H1 (cell line): ENCODE measurements at regions not wholly inside any gene's neighbourhood (a gene's known extent, or its start where the extent isn't known, plus 50 kb on each side); places are given as distances from the start of the nearest gene placed in this dataset.

Experiments used
- CTCF ChIA-PET: fragments of 300-600 bp; sonication (Branson Sonifier 250); formaldehyde crosslinking; loops from one replicate; lab custom pipeline; 2021; ENCODE audit not compliant: partially characterized antibody; lab: Charles Lee
- POLR2A ChIA-PET: fragments of 300-600 bp; sonication (Branson Sonifier 250); formaldehyde crosslinking; loops from one replicate; lab custom pipeline; 2021; ENCODE audit warnings: inconsistent platforms; ENCODE audit not compliant: partially characterized antibody; lab: Charles Lee
- DNase-seq, 2 experiments: peaks; one replicate each; pipeline versions ENCODE4 v3.0.0 to v3.0.0-alpha.2; 2010 to 2022; ENCODE audit warnings: low spot score in 2 of 2, low read depth in 1 of 2, mixed read lengths in 1 of 2
- FAIRE-seq: peaks from 2 replicates; lab custom pipeline; 2011; peaks lifted over from hg19 to GRCh38; lab: Jason Lieb, UNC
- H2AFZ ChIP-seq: 2 replicates; pipeline ENCODE4 v1.8.1; 2012; ENCODE audit warnings: low read length, inconsistent platforms
- H2AK5ac ChIP-seq: 2 replicates; pipeline ENCODE4 v1.6.1; 2013; ENCODE audit warnings: low read depth, low read length
- H2BK120ac ChIP-seq: replicated peaks from 2 replicates; pipeline ENCODE3; 2013; ENCODE audit warnings: low read depth, low read length, inconsistent platforms
- H2BK12ac ChIP-seq: 2 replicates; pipeline ENCODE4 v1.6.1; 2013; ENCODE audit warnings: low read depth, low read length
- H2BK15ac ChIP-seq: 2 replicates; pipeline ENCODE4 v1.6.1; 2013; ENCODE audit warnings: low read length
- H2BK20ac ChIP-seq: 2 replicates; pipeline ENCODE4 v1.6.1; 2013; ENCODE audit warnings: low read length
- H2BK5ac ChIP-seq: 2 replicates; pipeline ENCODE4 v1.6.1; 2013; ENCODE audit warnings: low read depth, low read length
- H3K14ac ChIP-seq: 2 replicates; pipeline ENCODE4 v1.6.1; 2013; ENCODE audit warnings: inconsistent platforms; ENCODE audit not compliant: insufficient read length
- H3K18ac ChIP-seq: 2 replicates; pipeline ENCODE4 v1.6.1; 2013; ENCODE audit warnings: low read length; ENCODE audit errors: extremely low read depth
- H3K23ac ChIP-seq: 2 replicates; pipeline ENCODE4 v1.6.1; 2013; ENCODE audit warnings: inconsistent platforms; ENCODE audit not compliant: insufficient read length
- H3K23me2 ChIP-seq: 2 replicates; pipeline ENCODE4 v1.6.1; 2013; ENCODE audit warnings: low read depth, low read length
- H3K27ac ChIP-seq: 2 replicates; pipeline ENCODE4 v1.6.1; 2011; ENCODE audit warnings: low read depth, low read length, inconsistent platforms
- H3K27me3 ChIP-seq, 4 experiments: replicated peaks in 1 of 4; 1 replicate in 1 of 4; 2 replicates in 3 of 4; pipeline versions ENCODE4 v1.6.1 to v1.8.1; 2011 to 2013; ENCODE audit warnings: low read length in 3 of 4, mild to moderate bottlenecking in 3 of 4, inconsistent platforms in 2 of 4, mixed read lengths in 2 of 4, moderate library complexity in 1 of 4; ENCODE audit not compliant: control insufficient read depth in 3 of 4, insufficient read depth in 3 of 4; ENCODE audit errors: extremely low read depth in 1 of 4
- H3K36me3 ChIP-seq, 4 experiments: 2 replicates each; pipeline versions ENCODE4 v1.6.1 to v1.8.1; 2011 to 2013; ENCODE audit warnings: mild to moderate bottlenecking in 4 of 4, low read length in 3 of 4, moderate library complexity in 2 of 4, control low read depth in 1 of 4, inconsistent platforms in 1 of 4; ENCODE audit not compliant: insufficient read depth in 4 of 4, control insufficient read depth in 2 of 4
- H3K4ac ChIP-seq: replicated peaks from 2 replicates; pipeline ENCODE3; 2013; ENCODE audit warnings: low read length, low read depth, mixed read lengths, inconsistent platforms; ENCODE audit not compliant: insufficient read length
- H3K4me1 ChIP-seq, 4 experiments: replicated peaks in 1 of 4; 1 replicate in 1 of 4; 2 replicates in 3 of 4; pipeline versions ENCODE4 v1.6.1 to v1.8.1; 2011 to 2013; ENCODE audit warnings: low read length in 3 of 4, inconsistent platforms in 2 of 4, mixed read lengths in 1 of 4; ENCODE audit not compliant: insufficient read depth in 4 of 4, control insufficient read depth in 3 of 4
- H3K4me2 ChIP-seq, 2 experiments: 2 replicates each; pipeline versions ENCODE4 v1.6.1 to v1.8.1; 2011 to 2013; ENCODE audit warnings: low read depth in 2 of 2, low read length in 2 of 2, control low read depth in 1 of 2, inconsistent platforms in 1 of 2, mild to moderate bottlenecking in 1 of 2; ENCODE audit not compliant: insufficient read depth in 1 of 2
- H3K4me3 ChIP-seq, 4 experiments: fragments of 200-600, 300-600 bp in 1 of 4; sonication (generic), shearing (Covaris generic), sonication (Bioruptor Twin) in 1 of 4; 2 replicates each; pipeline versions ENCODE4 v1.5.1 to v1.8.1; 2011 to 2016; ENCODE audit warnings: low read length in 4 of 4, low read depth in 3 of 4, control low read depth in 2 of 4, inconsistent platforms in 2 of 4, mild to moderate bottlenecking in 2 of 4, mixed read lengths in 1 of 4, moderate library complexity in 1 of 4; ENCODE audit not compliant: insufficient read depth in 2 of 4; ENCODE audit errors: extremely low read depth in 1 of 4
- H3K56ac ChIP-seq: replicated peaks from 2 replicates; pipeline ENCODE3; 2013; ENCODE audit warnings: low read depth, mild to moderate bottlenecking, mixed read lengths, low read length, inconsistent platforms; ENCODE audit not compliant: insufficient read length
- H3K79me1 ChIP-seq: 2 replicates; pipeline ENCODE4 v1.6.1; 2013; ENCODE audit warnings: low read depth, low read length, control low read depth
- H3K79me2 ChIP-seq, 2 experiments: 2 replicates each; pipeline versions ENCODE4 v1.6.1 to v1.8.1; 2012 to 2013; ENCODE audit warnings: low read length in 2 of 2, mild to moderate bottlenecking in 2 of 2, inconsistent platforms in 1 of 2; ENCODE audit not compliant: insufficient read depth in 2 of 2, control insufficient read depth in 1 of 2
- H3K9ac ChIP-seq, 4 experiments: replicated peaks in 1 of 4; 1 replicate in 1 of 4; 2 replicates in 3 of 4; pipeline versions ENCODE4 v1.6.1 to v1.8.1; 2011 to 2013; ENCODE audit warnings: low read depth in 3 of 4, low read length in 3 of 4, control low read depth in 2 of 4, mild to moderate bottlenecking in 2 of 4, moderate library complexity in 2 of 4, inconsistent platforms in 1 of 4; ENCODE audit errors: extremely low read depth in 1 of 4
- H3K9me3 ChIP-seq, 2 experiments: 2 replicates each; pipeline versions ENCODE4 v1.6.1 to v1.8.1; 2012 to 2013; ENCODE audit warnings: mild to moderate bottlenecking in 2 of 2, moderate library complexity in 2 of 2, control low read depth in 1 of 2, inconsistent platforms in 1 of 2, low read depth in 1 of 2, low read length in 1 of 2, mixed read lengths in 1 of 2; ENCODE audit not compliant: insufficient read depth in 2 of 2
- H4K20me1 ChIP-seq, 2 experiments: replicated peaks in 1 of 2; 2 replicates each; pipeline versions ENCODE3 to v1.8.1; 2011 to 2013; ENCODE audit warnings: inconsistent platforms in 2 of 2, low read length in 2 of 2, mild to moderate bottlenecking in 1 of 2; ENCODE audit not compliant: insufficient read depth in 2 of 2, control insufficient read depth in 1 of 2
- H4K5ac ChIP-seq: 2 replicates; pipeline ENCODE4 v1.6.1; 2013; ENCODE audit warnings: low read length, low read depth, mixed read lengths, inconsistent platforms; ENCODE audit not compliant: insufficient read length
- H4K8ac ChIP-seq: 2 replicates; pipeline ENCODE4 v1.8.0; 2013; ENCODE audit warnings: mild to moderate bottlenecking, moderate library complexity, low read length, inconsistent platforms; ENCODE audit not compliant: insufficient read depth; ENCODE audit errors: extremely low read depth
- H4K91ac ChIP-seq: replicated peaks from 2 replicates; pipeline ENCODE3; 2013; ENCODE audit warnings: low read length, mixed read lengths, inconsistent platforms; ENCODE audit not compliant: insufficient read length
- EGR1 ChIP-seq: IDR thresholded peaks from 2 replicates; pipeline ENCODE4 v1.6.1; 2011; ENCODE audit warnings: low read depth, low read length, borderline replicate concordance
- RAD21 ChIP-seq, 2 experiments: IDR thresholded peaks in 1 of 2; conservative IDR thresholded peaks in 1 of 2; 2 replicates each; pipeline ENCODE4 v1.6.1; 2011; ENCODE audit warnings: low read depth in 2 of 2, low read length in 2 of 2, improper control_type of control experiment in 1 of 2, inconsistent platforms in 1 of 2, mild to moderate bottlenecking in 1 of 2, moderate library complexity in 1 of 2
- WGBS, 2 experiments: shearing (Covaris generic) in 1 of 2; methylation state at CpG; one replicate each; pipeline versions ENCODE4 v1.1.6 to v1.1.7; 2013 to 2015; ENCODE audit warnings: low lambda C conversion rate in 2 of 2, mixed read lengths in 2 of 2, inconsistent platforms in 1 of 2, low coverage in 1 of 2, missing lambda C conversion rate in 1 of 2; ENCODE audit not compliant: insufficient replicate concordance in 2 of 2, insufficient coverage in 1 of 2, insufficient read length in 1 of 2; ENCODE audit errors: extremely low coverage in 1 of 2, missing lambda C conversion rate in 1 of 2; 5-methylcytosine and 5-hydroxymethylcytosine counted together
- TF ChIP-seq, protein P1 (sequence below), 3 experiments: IDR thresholded peaks; 1 replicate in 2 of 3; 2 replicates in 1 of 3; pipeline versions ENCODE4 v1.5.1 to v1.6.1; 2011; ENCODE audit warnings: low read length in 3 of 3, mild to moderate bottlenecking in 3 of 3, inconsistent platforms in 2 of 3, low read depth in 1 of 3, moderate library complexity in 1 of 3; ENCODE audit not compliant: insufficient read depth in 1 of 3; ENCODE audit errors: control extremely low read depth in 1 of 3

DNA sequence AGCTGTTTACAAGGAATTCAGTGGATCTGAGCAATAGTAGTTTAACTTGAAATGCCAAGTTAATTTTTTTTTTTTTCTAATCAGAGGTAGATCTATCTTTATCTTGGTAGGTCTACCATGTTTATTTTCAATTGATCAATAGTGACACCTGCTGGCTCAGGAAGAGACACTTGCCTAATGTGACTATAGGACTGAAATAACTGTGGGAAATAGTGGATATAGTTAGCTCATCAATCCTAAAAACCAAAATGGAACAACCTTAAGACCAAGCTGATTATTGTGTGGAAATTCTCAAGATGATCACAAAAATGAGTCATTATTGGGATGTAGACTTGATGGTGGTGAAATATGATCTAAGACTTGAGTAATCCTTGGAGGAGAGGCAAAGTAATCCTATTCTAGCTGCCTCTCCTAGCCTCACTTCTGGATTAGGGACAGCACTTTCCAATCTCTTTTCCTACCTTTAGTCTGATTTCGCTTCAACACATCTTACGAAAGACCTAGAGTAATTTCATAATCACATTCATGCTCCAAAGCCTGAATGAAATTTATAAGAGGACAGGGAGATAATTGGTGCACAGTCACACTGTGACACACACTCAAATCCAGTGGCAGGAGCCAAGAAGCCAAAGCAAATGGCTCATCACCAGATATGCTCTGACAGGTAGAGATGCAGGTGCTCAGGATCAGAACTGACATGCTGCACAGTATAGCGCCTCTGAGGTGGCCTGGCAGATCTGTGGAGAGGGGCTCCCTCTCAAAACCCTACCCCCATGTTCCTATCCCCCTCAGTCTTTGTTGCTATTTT, 156.3 kb downstream of the HMHB1 start:
- DNase-seq = no peak
- H2AFZ ChIP-seq = no peak overlapping the region

More for the DNA sequence above, 156.3 kb downstream of the HMHB1 start:
- Histone ChIP-seq H4K5ac (no peak overlapping the region), H3K27ac (no peak overlapping the region), H2BK120ac (no peak overlapping the region), H3K14ac (no peak overlapping the region), H4K8ac (no peak overlapping the region), H3K18ac (no peak overlapping the region), H3K4me3 (no peak overlapping the region), H3K4me1 (no peaks in the 10 kb centered on the region), H4K20me1 (no peaks in the 10 kb centered on the region), H3K79me2 (no peaks in the 10 kb centered on the region), H2BK5ac (no peak overlapping the region), H3K23me2 (no peaks in the 10 kb centered on the region), H3K56ac (no peak overlapping the region), H2BK15ac (no peak overlapping the region), H3K79me1 (no peaks in the 10 kb centered on the region), H3K4me2 (no peak overlapping the region), H2BK12ac (no peak overlapping the region; the same call in 1 of the 2 replicates), H3K9me3 (no peaks in the 10 kb centered on the region), H3K9ac (no peak overlapping the region), H3K36me3 (no peaks in the 10 kb centered on the region), H2AK5ac (no peak overlapping the region), H3K23ac (no peak overlapping the region), H4K91ac (no peak overlapping the region), H3K4ac (no peak overlapping the region), H2BK20ac (no peak overlapping the region), H3K27me3 (no peaks in the 10 kb centered on the region)
- CTCF ChIA-PET = interaction anchor here (0.6 to 2.5 kb wide), 30 partner anchors 10 to 1036 kb away, joined by 3 to 11 read pairs (median 4); no protein-coding TSS in a partner anchor
- WGBS, 2 experiments = 93% methylated on average over 3 of the region's 3 CpGs; no CpG with 5 or more reads in 1 of the 2 experiments
- TF ChIP-seq RAD21 (IDR thresholded peaks at IDR 0.05 in 1 of 2, conservative IDR thresholded peaks at IDR 0.05 in 1 of 2; ENCODE audit: low read depth in 2 of 2, low read length in 2 of 2) (peak; percentile 68 to 71), EGR1 (no peak)
- TF ChIP-seq, protein P1, sequence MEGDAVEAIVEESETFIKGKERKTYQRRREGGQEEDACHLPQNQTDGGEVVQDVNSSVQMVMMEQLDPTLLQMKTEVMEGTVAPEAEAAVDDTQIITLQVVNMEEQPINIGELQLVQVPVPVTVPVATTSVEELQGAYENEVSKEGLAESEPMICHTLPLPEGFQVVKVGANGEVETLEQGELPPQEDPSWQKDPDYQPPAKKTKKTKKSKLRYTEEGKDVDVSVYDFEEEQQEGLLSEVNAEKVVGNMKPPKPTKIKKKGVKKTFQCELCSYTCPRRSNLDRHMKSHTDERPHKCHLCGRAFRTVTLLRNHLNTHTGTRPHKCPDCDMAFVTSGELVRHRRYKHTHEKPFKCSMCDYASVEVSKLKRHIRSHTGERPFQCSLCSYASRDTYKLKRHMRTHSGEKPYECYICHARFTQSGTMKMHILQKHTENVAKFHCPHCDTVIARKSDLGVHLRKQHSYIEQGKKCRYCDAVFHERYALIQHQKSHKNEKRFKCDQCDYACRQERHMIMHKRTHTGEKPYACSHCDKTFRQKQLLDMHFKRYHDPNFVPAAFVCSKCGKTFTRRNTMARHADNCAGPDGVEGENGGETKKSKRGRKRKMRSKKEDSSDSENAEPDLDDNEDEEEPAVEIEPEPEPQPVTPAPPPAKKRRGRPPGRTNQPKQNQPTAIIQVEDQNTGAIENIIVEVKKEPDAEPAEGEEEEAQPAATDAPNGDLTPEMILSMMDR (IDR thresholded peaks at IDR 0.05; ENCODE audit: control extremely low read depth in 1 of 3, insufficient read depth in 1 of 3, low read depth in 1 of 3, low read length in 3 of 3) = peak in 2 of 3 experiments; percentile 21 to 61; a peak in 2 of 4 replicates
- POLR2A ChIA-PET = no interaction called here
- FAIRE-seq = peak; percentile 48
